ENCODE measurements at regions not wholly inside any gene's neighbourhood (a gene's known extent, or its start where the extent isn't known, plus 50 kb on each side); places are given as distances from the start of the nearest gene placed in this dataset.

- TF ChIP-seq EZH2 (IDR thresholded peaks at IDR 0.05; ENCODE audit: insufficient read depth, poor library complexity, severe bottlenecking) (no peak), EZH2phosphoT487 (IDR thresholded peaks at IDR 0.05; ENCODE audit: insufficient read depth, low read depth) (no peak)
Measured at GRCh38 chr11:107203656-107204055, 185.4 kb upstream of the GUCY1A2 start.
